DMS153 treated with DMSO at 0.1 percent for 48 hours (cell line): ENCODE measurements at regions not wholly inside any gene's neighbourhood (a gene's known extent, or its start where the extent isn't known, plus 50 kb on each side); places are given as distances from the start of the nearest gene placed in this dataset.

Experiments
- DNase-seq: peaks from one replicate; lab custom pipeline; 2025; ENCODE audit not compliant: unreplicated experiment; lab: John Stamatoyannopoulos, UW

DNA sequence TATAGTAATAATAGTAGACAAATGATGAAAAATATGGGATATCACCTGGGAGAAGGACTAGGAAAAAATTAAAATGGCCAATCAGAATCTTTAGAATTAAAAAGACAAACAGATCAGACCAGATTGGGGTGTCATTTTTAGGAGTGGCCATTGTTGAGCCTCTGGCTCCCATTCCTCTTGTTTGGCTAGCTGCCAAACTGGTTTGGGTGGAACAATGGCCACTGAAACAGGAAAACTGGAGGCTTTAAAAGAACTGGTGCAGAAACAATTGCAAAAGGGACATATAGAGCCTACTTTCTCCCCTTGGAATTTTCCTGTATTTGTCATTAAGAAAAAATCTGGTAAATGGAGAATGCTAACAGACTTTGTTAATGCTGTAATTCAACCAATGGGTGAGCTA is 294.8 kb upstream of the DKK2 start:
- no peak for DNase-seq

DNA sequence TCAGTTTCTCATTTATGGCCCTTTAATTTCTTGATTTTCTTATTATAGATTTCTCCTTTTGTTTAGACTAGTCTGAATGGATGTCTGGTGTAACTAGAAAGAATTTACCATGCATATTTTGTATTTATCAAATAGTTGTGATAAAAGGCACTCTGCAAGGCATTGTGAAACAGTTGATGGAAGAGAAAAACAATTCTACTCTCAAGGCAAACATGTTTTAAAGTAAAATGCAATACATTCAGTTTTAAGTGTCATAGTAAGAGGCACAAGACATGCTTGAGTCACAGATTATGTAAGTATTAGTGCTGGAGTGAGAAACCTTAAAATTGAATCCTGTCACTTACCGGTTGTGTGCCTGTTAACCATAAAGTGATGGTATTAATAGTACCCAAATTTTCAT is 283.3 kb upstream of the DKK2 start:
- no peak for DNase-seq

DNA sequence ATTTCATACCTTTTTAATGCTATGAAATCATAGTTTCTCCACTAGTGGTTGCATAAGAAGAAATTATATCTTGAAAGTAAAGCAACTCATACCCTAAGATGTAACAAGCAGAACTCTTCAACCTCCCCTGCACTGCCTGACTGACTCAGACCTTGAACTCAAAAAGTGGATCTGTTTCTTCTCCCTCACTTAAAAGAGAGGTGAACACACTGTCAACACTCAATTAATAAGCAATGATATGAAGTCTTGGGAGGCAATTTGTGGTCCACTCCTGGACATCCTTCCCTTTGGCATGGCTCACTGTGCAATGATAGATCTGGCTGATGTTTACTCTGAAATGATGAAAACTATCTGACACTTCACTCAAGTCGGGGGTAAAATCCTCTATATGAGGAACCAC is 282.0 kb upstream of the DKK2 start:
- DNase-seq, result no peak

DNA sequence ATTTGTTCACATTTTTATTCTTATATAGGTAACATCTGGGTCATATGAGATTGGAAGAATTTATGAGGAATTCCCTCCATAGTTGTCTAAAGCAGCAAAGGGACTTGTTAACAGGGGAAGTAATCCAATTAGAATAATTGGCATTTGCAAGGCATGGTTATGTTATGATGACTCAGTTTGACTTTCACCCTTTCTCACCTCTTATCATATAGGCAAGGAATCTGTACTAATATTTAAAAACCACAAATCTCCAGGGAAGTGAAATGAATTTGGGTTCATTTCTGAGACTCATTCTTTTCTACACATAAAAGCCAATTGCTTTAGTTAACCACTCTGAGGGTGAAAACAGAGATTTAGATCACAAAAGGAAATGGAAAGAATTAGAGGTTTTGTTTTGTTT is 281.5 kb upstream of the DKK2 start:
- no peak for DNase-seq

DNA sequence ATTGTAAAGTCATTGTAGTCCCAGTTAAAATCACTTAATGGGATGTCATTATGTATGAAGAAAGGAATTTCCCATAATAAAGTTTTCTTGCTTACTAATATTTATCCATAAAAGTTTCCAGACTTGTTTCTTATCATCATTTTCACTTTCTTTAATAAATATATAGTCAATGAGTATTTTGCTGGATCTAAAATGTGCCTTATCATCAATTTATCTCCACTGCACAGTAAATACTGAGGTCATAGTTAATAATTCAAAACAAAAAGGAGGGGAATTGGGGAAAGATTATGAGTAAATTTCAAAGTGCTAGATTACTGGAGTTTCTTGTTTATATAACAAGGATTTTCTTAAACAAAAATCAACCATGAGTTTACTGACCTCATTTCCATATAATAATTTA is 279.5 kb upstream of the DKK2 start:
- no peak for DNase-seq

DNA sequence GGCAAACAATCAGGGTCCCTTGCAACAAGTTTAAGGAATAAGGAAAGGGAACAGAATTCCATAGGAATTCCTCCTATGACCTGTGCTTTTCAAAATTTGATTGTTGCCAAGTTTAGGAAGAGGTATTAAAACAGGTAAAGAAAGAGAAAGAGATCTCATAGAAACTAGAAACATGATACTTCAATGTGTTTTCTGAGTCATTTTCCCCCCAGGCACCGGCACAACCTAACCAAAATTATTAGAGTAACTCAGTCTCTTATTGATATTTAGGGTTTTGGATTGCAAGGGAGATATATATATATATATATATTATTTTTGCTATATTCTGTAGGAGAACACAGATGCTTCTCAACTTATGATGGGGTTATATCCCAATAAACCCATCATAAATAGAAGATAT is 278.0 kb upstream of the DKK2 start:
- DNase-seq, result no peak

DNA sequence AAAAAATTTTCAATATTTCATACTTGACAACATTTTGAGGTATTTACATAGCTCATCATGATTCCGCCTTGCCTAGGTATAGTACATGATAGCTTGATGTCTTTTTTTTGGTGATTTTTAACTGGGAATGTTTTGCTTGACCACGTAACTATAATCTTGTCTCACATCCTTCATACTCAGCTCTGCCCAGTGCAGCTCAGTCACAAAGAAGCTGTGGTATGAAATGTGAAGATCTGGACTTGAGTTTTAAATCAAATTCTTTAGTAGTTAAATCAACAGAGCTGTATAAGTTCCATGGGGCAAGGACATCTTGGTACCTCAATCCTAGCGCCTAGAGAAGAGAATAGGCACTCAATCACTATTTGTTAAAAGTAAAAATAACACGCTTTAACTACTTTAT is 276.3 kb upstream of the DKK2 start:
- DNase-seq, result no peak

DNA sequence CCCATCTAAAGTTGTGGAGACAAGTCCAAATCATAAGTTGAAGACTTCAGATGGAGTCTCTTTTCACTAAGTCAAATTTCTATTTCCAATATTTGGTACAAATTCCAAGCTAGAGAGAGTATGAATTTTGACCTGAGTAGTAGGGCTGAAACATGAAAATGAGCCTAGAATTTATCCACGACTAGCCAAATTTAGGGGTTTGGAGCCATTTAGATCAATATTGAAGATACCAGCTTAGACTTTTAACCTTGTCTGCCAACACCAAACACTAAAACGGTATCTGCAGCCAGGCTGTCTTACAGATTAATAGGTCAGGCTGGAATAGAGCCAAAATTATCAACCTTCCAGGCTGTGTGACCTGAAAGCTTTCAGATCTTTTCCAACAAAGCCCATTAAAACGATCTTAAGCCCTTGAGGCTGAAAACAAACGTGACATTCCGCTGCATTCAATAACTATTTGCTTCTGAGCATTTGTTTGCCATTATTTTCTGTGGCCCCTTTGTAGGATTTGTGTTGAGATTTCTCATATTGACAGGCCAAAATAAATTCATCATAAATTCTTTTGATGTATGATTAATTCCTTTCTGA is 268.7 kb upstream of the DKK2 start:
- no peak for DNase-seq

DNA sequence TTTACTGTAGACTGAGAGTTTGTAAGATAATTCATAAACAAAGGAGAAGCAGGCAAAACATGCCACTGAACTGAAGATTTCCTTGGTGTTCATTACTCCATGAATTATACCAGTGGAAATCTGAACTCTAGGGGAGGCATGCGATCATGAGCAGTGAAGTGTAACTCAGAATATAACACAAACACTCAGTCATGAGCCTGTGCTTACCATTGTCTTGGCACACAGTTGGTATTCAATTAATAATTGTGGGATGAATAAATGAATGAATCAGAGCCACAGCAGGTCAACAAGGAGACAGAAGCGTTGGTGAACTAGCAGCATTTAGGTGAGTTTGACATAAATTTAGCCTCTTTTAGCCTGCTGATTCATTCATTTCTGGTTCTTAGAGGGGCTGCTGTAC is 263.5 kb upstream of the DKK2 start:
- DNase-seq, result no peak

DNA sequence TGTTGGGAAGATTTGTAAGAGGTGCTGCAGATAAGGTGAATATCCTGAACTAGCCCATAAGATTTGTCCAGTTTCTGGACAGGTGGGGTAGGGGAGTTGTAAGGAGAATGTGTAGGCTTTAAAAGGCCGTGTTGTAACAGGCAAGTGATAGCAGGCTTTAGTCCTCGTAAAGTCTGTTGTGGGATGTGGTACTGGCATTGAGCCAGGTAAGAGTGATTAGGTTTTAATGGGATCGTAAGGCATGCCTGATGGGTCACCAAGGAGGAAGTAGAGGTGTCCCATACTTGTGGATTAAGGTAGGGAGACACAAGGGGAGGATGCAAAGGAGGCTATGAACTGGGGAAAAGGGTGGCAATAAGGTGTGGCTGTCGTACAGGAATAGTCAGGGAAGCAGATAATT is 256.9 kb upstream of the DKK2 start:
- DNase-seq, result no peak

DNA sequence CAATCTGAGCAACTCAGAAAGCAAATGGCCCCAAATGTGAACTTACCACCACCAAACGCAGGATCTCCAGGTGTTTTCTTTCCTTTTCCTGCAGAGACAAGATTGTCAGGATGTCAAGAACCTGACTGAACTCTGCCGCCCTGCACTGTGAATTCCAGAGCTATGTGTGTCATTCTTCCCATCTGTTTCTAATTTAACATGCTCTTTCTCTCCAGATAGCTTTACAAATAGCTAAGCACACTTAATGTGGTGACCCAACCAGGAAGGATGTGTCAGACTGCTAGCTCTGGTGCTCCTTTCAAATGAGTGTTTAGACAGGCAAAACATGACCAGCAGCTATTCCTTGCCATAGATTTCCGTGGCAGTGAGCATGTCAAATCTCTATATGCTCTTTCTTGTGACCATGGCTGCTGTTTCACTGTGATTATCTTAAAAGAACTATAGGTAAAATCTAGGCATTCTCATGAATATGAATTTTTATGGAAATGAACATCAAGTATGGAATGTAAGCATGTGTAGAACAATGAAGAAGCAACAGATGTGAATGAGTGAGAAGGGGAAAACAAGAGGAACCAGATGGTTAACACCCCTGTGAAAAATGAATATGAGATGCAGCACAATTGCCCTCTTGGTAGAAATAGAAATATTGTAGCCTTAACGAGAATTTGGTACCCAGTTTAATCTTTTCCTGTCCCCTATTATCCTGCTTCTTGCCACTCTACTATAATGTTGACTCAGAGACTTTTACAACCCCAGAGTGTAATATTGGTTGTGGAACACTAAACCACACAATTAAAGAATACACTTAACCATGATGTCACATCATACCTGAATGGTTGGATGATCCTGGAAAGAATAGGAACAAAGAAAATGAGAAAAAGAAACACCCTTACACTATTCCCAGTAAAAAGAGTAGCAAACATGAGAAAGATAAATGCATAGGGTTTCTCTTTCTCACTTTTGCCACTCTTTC is 247.8 kb upstream of the DKK2 start:
- no peak for DNase-seq

DNA sequence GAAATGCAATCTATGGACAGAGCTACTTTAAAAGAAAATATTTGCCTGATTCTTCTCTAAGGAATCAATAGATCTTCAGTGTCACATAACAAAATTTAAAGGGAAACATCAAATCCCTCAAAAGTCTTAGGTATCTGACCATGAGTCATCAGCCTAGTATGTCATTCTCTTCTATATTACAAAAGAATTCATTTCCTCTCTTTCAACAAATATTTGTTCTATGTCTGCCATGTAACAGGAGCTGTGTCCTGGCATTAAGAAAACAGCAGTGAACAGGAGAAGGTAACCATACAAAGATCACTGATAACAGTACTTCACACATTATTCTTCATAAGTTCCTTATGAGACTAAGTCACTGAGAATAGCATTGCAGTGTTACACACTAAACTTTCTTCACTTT is 243.6 kb upstream of the DKK2 start:
- DNase-seq, result no peak

DNA sequence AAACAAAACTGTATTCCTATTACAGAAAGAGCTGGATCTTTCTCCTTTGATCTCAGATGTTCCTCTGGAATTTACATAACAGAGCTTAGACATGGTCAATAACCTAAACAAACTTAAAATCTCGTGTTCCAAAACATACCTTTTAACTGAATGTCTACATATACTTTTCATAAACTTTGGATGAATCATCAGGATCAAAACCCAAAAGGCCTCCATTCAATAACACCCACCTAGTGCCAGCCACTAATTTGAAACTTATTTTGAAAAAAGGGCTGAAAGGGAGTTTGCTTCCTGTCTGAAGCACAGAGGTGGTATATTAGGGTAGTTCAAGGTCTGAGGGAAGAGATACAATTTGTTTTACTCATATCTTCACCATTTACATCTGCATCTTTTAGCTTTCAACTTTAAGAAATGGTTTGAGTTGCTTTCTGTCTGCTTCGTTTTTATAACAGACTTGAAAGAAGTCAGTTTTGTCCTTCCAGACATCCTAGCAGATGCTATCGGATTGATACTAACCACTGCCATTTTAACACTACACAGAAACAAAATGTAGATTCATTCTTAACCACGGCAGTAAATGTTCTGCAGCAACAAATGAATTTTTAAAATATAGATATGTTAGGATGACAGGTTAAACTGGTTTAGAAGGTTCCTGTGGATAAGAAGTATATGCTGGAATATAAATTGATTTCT is 242.8 kb upstream of the DKK2 start:
- DNase-seq, result no peak

DNA sequence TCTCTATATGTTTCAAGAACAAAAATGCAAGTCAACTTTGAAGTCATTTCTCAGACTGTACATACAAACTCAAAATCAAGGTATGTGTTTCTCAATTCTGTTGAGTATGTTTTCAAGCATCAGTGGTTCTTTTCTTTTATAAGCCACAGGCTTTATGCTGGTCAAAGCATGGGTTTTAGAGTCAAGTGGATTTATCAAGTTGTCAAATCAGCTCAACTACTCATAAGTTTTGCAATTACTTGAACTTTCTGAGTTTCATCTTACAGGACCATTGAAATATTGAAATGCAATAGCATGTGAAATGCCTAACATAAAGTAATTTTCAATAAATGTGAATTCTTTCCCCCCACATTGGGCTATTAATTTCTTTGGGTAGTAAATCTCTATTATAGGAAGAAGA is 239.9 kb upstream of the DKK2 start:
- DNase-seq, result no peak

DNA sequence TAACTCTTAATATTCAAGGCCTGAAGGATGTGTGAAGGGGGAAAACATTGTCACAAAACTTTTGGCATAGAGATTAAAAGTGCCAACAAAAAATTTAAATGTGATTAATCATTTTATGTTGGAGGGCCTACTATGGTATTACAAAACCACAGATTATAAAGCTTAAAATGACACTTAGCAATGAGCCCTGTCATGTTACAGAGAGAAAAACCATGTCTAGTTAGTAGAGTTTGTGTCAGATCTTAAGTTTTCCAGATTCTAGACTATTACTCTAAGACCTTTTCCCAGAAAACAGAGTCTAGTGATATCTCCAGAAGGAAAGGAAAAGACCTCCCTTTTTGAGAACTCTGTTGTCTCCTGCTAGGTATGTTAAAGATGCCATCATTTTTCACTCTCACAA is 239.1 kb upstream of the DKK2 start:
- no peak for DNase-seq

DNA sequence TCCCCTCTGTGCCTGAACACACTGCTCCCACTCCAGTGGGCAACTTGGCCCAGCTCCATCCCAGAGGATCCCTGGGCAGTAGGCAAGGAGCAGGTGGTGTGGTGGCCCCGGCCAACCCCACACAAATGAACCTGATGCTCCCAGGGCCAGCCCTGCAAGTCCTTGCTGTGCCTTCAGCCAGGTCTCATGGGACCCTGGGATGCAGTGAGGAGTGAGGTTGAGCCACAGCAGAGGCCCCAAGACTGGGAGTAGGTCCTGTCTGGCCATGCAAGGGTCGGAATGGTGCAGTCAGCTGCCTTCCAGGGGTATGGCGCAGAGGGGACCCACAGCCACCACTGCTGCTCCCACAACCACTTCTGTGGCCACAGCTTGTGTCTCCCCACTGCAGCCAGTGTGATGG is 234.5 kb upstream of the DKK2 start:
- no peak for DNase-seq

DNA sequence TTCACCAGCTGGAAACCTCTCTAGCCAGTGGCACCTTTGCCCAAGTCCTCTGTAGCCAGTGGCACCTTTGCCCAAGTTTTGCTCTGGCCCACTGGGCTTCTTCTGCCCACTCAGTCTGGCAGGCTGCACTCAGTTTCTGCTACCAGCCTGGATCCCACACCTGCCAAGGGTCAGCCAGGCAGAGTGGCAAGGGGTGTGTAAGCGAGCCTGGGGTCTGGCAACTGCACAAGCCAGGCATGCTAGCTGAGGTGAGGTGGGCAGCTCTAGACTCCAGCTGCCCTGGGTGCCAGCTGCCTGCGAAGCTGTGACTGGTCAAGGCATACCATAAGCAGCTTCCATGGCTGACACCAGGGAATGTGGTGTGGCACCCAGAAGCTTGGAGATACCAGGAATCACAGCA is 233.1 kb upstream of the DKK2 start:
- DNase-seq, result no peak

DNA sequence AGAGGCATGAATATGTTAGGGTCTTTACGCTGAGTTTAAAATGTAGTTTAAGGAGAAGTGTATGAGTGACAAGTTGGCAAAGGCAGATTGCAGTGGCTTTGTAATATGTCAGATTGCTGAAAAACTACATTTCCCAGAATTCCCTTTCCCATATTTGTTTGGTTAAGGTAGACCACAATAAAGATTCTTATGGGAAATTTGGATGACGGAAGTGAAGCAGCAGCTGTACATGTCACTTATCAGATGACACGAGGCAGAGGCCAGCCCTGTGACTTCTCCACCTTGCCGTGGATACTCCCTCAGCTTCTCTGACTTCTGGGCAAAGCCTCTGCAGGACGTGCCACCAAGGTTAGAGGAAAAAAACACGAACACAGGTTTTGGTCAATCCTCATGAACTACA is 229.7 kb upstream of the DKK2 start:
- DNase-seq, result no peak

DNA sequence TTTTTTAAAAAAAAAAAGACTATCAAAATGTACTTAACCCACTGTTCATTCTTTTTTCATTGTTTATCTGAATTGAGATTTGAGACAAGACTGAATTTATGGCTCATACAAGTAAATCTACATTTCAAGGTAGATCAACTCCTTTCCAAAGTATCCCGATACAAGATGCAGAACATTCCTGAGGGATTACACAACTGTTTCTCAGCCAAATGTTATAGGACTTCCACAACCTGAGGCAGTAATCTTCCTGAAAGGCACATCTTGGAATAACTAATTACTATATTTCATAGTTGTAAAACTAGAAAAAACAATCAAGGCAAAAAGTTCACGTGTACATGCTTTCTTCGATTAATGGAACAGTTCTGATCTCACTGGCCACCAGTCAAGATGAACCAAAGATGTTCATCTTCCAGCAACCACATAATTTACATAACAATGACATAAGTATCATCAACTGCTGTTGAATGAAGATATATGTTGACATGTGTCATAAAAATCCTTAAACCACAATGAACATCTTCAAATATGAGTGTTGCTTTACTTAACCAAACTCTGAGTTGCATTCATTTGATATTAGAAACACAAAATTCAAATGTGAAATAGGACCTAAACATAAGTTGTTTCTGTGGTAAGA is 225.2 kb upstream of the DKK2 start:
- no peak for DNase-seq

DNA sequence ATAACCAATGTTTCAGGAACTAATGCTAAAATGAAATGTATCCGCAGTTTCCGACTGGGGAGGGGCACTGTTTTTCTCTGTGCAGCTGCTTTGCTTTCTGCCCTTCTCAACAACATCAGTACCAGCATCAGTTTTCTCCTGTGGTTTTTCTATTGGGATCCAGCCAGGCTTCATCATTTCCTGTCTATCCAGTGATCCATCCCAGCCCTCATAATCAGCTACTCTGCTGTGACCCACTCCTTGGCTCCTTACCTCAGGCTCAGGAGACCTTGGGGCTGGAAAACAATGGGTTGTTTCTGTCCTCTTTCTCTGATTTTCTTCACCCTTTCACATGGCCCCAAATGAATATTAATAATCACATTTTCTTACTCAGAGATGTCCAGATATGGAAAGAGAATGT is 222.2 kb upstream of the DKK2 start:
- no peak for DNase-seq

DNA sequence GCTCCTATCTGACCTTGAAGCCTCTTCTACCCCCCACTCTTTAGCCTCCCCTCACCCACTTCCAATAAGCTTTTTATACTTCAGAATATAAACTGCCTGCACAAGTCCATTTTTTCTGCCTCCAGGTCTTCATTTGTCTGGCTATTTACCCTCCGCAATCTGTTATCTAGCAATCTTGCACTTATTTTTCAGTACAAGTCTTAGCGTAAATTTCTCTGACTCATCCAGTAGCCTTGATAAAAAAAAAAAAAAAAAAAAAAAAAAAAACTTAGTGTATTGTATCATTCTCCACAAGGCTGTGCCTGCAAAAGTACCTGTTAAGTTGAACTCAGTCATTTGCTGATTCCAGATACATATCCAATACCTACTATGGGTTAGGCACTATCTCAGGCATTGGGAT is 219.5 kb upstream of the DKK2 start:
- no peak for DNase-seq

DNA sequence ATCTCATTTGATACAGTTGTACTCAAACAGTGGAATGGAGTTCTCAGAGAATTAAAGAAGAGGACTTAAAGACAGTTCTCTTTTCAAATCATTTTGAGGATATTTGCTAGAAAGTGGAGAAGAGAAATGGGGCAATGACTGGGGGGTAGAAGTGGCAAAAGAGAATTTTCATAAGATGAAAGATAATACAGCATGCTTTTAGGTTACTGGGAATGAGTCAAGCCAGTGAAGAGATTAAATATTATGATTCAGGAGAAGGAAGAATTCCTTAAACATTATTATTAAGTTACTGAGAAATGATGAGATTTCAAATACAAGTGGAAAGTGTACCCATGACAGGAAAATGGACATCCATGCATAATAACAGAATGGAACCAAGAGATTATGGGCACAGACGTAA is 219.0 kb upstream of the DKK2 start:
- DNase-seq, result no peak
